GM12891 (cell line): ENCODE measurements at regions not wholly inside any gene's neighbourhood (a gene's known extent, or its start where the extent isn't known, plus 50 kb on each side); places are given as distances from the start of the nearest gene placed in this dataset.

Source experiments
- PAX5 ChIP-seq: IDR thresholded peaks from 2 replicates; pipeline ENCODE4 v1.6.1; 2011; ENCODE audit warnings: low read length, moderate library complexity, mild to moderate bottlenecking; ENCODE audit not compliant: insufficient read depth, severe bottlenecking
- POLR2A ChIP-seq: IDR thresholded peaks from 2 replicates; pipeline ENCODE4 v1.6.1; 2011; ENCODE audit warnings: low read depth, low read length, control low read depth
- POLR2AphosphoS5 ChIP-seq: IDR thresholded peaks from 2 replicates; pipeline ENCODE4 v1.6.1; 2011; ENCODE audit warnings: low read depth, low read length, control low read depth
- POU2F2 ChIP-seq: IDR thresholded peaks from 2 replicates; pipeline ENCODE4 v1.6.1; 2011; ENCODE audit warnings: low read depth, mild to moderate bottlenecking, control low read depth, low read length, moderate library complexity
- SPI1 ChIP-seq: IDR thresholded peaks from 2 replicates; pipeline ENCODE4 v1.6.1; 2011; ENCODE audit warnings: low read depth, low read length, control low read depth
- TAF1 ChIP-seq: IDR thresholded peaks from 2 replicates; pipeline ENCODE4 v1.6.1; 2011; ENCODE audit warnings: low read depth, low read length, control low read depth

DNA sequence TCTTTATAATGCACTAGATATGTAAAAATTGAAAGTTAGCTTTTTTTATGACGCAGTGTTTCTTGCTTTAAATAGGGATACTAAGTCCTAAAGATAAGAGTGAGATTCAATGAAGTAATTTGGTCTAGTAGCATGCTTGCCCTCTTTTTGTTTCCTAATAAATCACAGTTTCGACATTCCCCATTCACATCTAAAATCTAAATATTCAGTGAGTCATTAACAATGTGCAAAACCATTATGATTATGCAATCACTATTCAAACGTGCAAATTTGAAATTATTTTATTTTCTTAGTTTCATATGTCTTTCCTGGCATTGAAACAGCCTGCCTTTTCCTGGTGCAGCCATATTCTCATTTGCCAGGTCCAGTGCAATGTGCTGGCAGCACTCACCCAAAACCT is 1350.5 kb upstream of the PABPC4L start:
- TF ChIP-seq POU2F2 = no peak
- no peak for TF ChIP-seq POLR2A
- no peak for TF ChIP-seq TAF1
- no peak for TF ChIP-seq SPI1
- TF ChIP-seq POLR2AphosphoS5 = no peak
- TF ChIP-seq PAX5 = no peak
